Hematopoietic multipotent progenitor cell treated with erythropoietin and hydrocortisone succinate and interleukin-3 and kit ligand, for 4 days (in vitro differentiated cells): ENCODE measurements at regions not wholly inside any gene's neighbourhood (a gene's known extent, or its start where the extent isn't known, plus 50 kb on each side); places are given as distances from the start of the nearest gene placed in this dataset.
"Not testable (repeated sequence)": the region's sequence is repeated elsewhere in the genome, so short reads cannot be mapped to it uniquely, and the experiment has no call there.

ENCODE experiments used
- DNase-seq: peaks from one replicate; pipeline ENCODE4 v3.0.0-alpha.2; 2015

- no peak for DNase-seq
Observed at GRCh38 chr3:171548917-171549316, 88.7 kb upstream of the TNIK start.

GRCh38 chr3:171543759-171544300 lies 83.6 kb upstream of the TNIK start:
- no peak for DNase-seq

- no peak for DNase-seq
Observed at GRCh38 chr3:171542976-171543375, 82.8 kb upstream of the TNIK start.

- DNase-seq: no peak
Observed at GRCh38 chr3:171541647-171542046, 81.4 kb upstream of the TNIK start.

- DNase-seq: no peak
Observed at GRCh38 chr3:171541181-171541580, 81.0 kb upstream of the TNIK start.

- no peak for DNase-seq
Observed at GRCh38 chr3:171535799-171536198, 75.6 kb upstream of the TNIK start.

GRCh38 chr3:171535133-171535532 lies 74.9 kb upstream of the TNIK start:
- DNase-seq: no peak

GRCh38 chr3:171533702-171534101 lies 73.5 kb upstream of the TNIK start:
- DNase-seq: no peak

GRCh38 chr3:171532294-171532693 lies 72.1 kb upstream of the TNIK start:
- no peak for DNase-seq

GRCh38 chr3:171531716-171532115 lies 71.5 kb upstream of the TNIK start:
- no peak for DNase-seq

GRCh38 chr3:171528102-171528501 lies 67.9 kb upstream of the TNIK start:
- DNase-seq: no peak

- no peak for DNase-seq
Observed at GRCh38 chr3:171526869-171527268, 66.7 kb upstream of the TNIK start.

- DNase-seq: no peak
Observed at GRCh38 chr3:171526146-171526545, 65.9 kb upstream of the TNIK start.

GRCh38 chr3:171525437-171525836 lies 65.2 kb upstream of the TNIK start:
- DNase-seq: no peak

- DNase-seq: no peak
Observed at GRCh38 chr3:171524921-171525310, 64.7 kb upstream of the TNIK start.

GRCh38 chr3:171522651-171523050 lies 62.4 kb upstream of the TNIK start:
- DNase-seq: no peak

- DNase-seq: not testable (repeated sequence)
Observed at GRCh38 chr3:171519423-171519822, 59.2 kb upstream of the TNIK start.

GRCh38 chr3:171516765-171517164 lies 56.6 kb upstream of the TNIK start:
- DNase-seq: peak; percentile 64

- DNase-seq: peak; percentile 44
Observed at GRCh38 chr3:171514466-171514865, 54.3 kb upstream of the TNIK start.

GRCh38 chr3:171511450-171511849 lies 51.2 kb upstream of the TNIK start:
- peak; percentile 54 for DNase-seq
